Skin of body (tissue), 1 donor: ENCODE measurements at regions not wholly inside any gene's neighbourhood (a gene's known extent, or its start where the extent isn't known, plus 50 kb on each side); places are given as distances from the start of the nearest gene placed in this dataset. TPM values are rescaled to one million over a fixed set of nuclear protein-coding genes. Genes with fewer than 3 reads are reported as not detected.

Experiments used
- small RNA-seq: library from RNA; depleted of rRNA; stranded (forward); fragments of <200 nt; gene quantifications from one replicate; pipeline ENCODE3, GENCODE V24; 2014; ENCODE audit warnings: low replicate concordance

Small RNA genes in the stretch of these regions (small RNA-seq; reads per million reads assigned to genes)
- not detected for gene AC023932.1
- gene AC105245.1: not detected
- gene RNU6-408P: not detected
